Suprapubic skin (tissue), 4 donors: ENCODE measurements at regions not wholly inside any gene's neighbourhood (a gene's known extent, or its start where the extent isn't known, plus 50 kb on each side); places are given as distances from the start of the nearest gene placed in this dataset.

Experiments used
- DNase-seq, 2 donors: peaks; one replicate each; pipeline ENCODE4 v3.0.0-alpha.2; 2019; ENCODE audit warnings: low spot score in 2 of 2
- H3K27ac ChIP-seq: fragments of 200-600 bp; sonication (generic); one replicate; pipeline ENCODE4 v1.5.1; 2019
- H3K27me3 ChIP-seq: fragments of 200-600 bp; sonication (generic); one replicate; pipeline ENCODE4 v1.5.1; 2019
- H3K36me3 ChIP-seq: fragments of 200-600 bp; sonication (generic); one replicate; pipeline ENCODE4 v1.5.1; 2019
- H3K4me1 ChIP-seq: fragments of 200-600 bp; sonication (generic); one replicate; pipeline ENCODE4 v1.5.1; 2019
- H3K4me3 ChIP-seq: fragments of 200-600 bp; sonication (generic); one replicate; pipeline ENCODE4 v1.5.1; 2019; ENCODE audit warnings: mild to moderate bottlenecking
- H3K9me3 ChIP-seq: fragments of 200-600 bp; sonication (generic); one replicate; pipeline ENCODE4 v1.5.1; 2019
- EP300 ChIP-seq: sonication (generic); formaldehyde crosslinking; IDR thresholded peaks from one replicate; pipeline ENCODE4 v1.6.1; 2017; ENCODE audit warnings: antibody characterized with exemption
- POLR2A ChIP-seq, 2 donors: fragments of 450-650 bp; IDR thresholded peaks; one replicate each; pipeline ENCODE4 v1.6.1; 2017; ENCODE audit warnings: antibody characterized with exemption in 2 of 2, mild to moderate bottlenecking in 2 of 2, moderate library complexity in 2 of 2
- POLR2AphosphoS5 ChIP-seq, 3 donors: sonication (generic); formaldehyde crosslinking; IDR thresholded peaks; one replicate each; pipeline ENCODE4 v1.6.1; 2017; ENCODE audit warnings: antibody characterized with exemption in 3 of 3
- WGBS: methylation state at CpG from one replicate; pipeline ENCODE4 v1.1.5; 2018; 5-methylcytosine and 5-hydroxymethylcytosine counted together
- TF ChIP-seq, protein P1 (sequence below), 2 donors: fragments of 200-600 bp in 1 of 2; fragments of 450-650 bp in 1 of 2; sonication (generic) in 1 of 2; IDR thresholded peaks; one replicate each; pipeline ENCODE4 v1.5.1; 2016 to 2019; ENCODE audit warnings: antibody characterized with exemption in 2 of 2, mild to moderate bottlenecking in 1 of 2, moderate library complexity in 1 of 2

DNA sequence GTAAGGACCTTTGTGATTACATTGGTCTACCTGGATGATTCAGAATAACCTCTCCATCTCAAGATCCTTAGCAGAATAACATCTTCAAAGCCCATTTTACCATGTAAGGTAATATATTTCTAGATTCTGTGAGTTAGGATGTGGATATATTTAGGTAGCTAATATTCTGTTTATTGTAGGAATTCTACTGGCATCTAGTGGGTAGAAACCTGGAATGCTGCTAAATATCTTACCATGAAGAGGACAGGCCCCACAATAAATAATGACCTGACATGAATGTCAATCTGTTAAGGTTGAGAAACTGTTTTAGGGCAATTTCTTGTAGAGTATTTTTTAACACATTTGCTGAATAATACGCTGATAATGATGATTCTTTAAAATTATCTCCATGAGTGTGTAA, 426.8 kb downstream of the MAN2A1 start:
- WGBS, result 93% methylated on average over 1 of the region's 1 CpG

DNA sequence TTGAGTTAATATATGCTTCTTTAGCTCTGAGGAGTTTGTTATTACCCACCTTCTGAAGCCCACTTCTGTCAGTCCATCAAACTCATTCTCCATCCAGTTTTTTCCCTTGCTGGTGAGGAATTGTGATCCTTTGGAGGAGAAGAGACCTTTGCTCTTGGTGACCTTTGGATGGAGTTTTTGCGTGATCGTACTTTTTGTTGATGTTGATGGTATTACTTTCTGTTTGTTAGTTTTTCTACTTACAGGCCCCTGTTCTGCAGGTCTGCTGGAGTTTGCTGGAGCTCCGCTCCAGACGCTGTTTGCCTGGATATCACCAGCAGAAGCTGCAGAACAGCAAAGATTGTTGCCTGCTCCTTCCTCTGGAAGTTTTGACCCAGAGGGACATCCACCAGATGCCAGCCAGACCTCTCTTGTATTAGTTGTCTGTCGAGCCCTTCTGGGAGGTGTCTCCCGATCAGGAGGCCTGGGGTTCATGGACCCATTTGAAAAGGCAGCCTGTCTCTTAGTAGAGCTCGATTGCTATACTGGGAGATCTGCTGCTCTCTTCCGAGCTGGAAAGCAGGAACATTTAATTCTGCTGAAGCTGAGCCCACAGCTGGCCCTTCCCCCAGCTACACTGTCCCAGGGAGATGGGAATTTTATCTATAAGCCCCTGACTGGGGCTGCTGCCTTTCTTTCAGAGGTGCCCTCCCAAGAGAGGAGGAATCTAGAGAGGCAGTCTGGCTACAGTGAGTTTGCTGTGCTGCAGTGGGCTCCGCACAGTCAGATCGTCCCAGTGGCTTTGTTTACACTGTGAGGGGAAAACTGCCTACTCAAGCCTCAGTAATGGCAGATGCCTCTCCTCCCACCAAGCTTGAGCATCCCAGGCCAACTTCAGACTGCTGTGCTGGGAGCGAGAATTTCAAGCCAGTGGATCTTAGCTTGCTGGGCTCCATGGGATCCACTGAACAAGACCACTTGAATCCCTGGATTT, 445.5 kb downstream of the MAN2A1 start:
- Histone ChIP-seq H3K36me3 (no peaks in the 10 kb centered on the region), H3K27me3 (no peaks in the 10 kb centered on the region), H3K4me3 (no peak overlapping the region), H3K9me3 (peaks cover 3% of the 10 kb centered on the region), H3K27ac (no peak overlapping the region), H3K4me1 (no peaks in the 10 kb centered on the region)
- DNase-seq, result no peak
- TF ChIP-seq POLR2A (IDR thresholded peaks at IDR 0.05), result no peak
- no peak for TF ChIP-seq EP300
- no peak for TF ChIP-seq POLR2AphosphoS5 (IDR thresholded peaks at IDR 0.05)
- TF ChIP-seq, protein P1, sequence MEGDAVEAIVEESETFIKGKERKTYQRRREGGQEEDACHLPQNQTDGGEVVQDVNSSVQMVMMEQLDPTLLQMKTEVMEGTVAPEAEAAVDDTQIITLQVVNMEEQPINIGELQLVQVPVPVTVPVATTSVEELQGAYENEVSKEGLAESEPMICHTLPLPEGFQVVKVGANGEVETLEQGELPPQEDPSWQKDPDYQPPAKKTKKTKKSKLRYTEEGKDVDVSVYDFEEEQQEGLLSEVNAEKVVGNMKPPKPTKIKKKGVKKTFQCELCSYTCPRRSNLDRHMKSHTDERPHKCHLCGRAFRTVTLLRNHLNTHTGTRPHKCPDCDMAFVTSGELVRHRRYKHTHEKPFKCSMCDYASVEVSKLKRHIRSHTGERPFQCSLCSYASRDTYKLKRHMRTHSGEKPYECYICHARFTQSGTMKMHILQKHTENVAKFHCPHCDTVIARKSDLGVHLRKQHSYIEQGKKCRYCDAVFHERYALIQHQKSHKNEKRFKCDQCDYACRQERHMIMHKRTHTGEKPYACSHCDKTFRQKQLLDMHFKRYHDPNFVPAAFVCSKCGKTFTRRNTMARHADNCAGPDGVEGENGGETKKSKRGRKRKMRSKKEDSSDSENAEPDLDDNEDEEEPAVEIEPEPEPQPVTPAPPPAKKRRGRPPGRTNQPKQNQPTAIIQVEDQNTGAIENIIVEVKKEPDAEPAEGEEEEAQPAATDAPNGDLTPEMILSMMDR (IDR thresholded peaks at IDR 0.05), result no peak
- WGBS, result 79% methylated on average over 10 of the region's 11 CpGs

More for the DNA sequence above, 426.8 kb downstream of the MAN2A1 start:
- no peak overlapping the region for H3K27ac ChIP-seq
- no peak for DNase-seq
- H3K36me3 ChIP-seq, result no peaks in the 10 kb centered on the region
- H3K9me3 ChIP-seq, result peaks cover 6% of the 10 kb centered on the region
- TF ChIP-seq EP300 (no peak), POLR2A (IDR thresholded peaks at IDR 0.05) (no peak), POLR2AphosphoS5 (IDR thresholded peaks at IDR 0.05) (no peak)
- TF ChIP-seq, protein P1 (IDR thresholded peaks at IDR 0.05), result no peak
- no peaks in the 10 kb centered on the region for H3K27me3 ChIP-seq
- no peak overlapping the region for H3K4me3 ChIP-seq
- H3K4me1 ChIP-seq, result no peaks in the 10 kb centered on the region

DNA sequence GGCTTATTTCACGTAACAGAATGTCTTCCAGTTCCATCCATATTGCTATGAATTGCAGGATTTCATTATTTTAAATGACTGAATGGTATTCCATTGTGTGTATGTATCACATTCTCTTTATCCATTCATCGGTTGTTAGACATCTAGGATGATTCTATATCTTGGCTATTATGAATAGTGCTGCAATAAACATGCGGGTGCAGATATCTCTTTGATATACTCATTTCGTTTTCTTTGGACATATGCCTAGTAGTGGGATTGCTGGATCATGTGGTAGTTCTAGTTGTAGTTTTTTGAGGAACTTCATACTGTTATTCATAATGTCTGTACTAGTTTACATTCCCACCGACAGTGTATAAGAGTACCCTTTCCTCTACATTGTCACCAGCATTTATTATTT, 460.5 kb downstream of the MAN2A1 start:
- TF ChIP-seq, protein P1 (IDR thresholded peaks at IDR 0.05), result no peak
- TF ChIP-seq EP300 (no peak), POLR2AphosphoS5 (IDR thresholded peaks at IDR 0.05) (no peak), POLR2A (IDR thresholded peaks at IDR 0.05) (no peak)
- DNase-seq, result no peak
- H3K27me3 ChIP-seq, result no peaks in the 10 kb centered on the region
- no peaks in the 10 kb centered on the region for H3K4me1 ChIP-seq
- no peak overlapping the region for H3K27ac ChIP-seq
- H3K4me3 ChIP-seq, result no peak overlapping the region
- no peaks in the 10 kb centered on the region for H3K36me3 ChIP-seq
- 69% methylated on average over 5 of the region's 5 CpGs for WGBS
- no peaks in the 10 kb centered on the region for H3K9me3 ChIP-seq

DNA sequence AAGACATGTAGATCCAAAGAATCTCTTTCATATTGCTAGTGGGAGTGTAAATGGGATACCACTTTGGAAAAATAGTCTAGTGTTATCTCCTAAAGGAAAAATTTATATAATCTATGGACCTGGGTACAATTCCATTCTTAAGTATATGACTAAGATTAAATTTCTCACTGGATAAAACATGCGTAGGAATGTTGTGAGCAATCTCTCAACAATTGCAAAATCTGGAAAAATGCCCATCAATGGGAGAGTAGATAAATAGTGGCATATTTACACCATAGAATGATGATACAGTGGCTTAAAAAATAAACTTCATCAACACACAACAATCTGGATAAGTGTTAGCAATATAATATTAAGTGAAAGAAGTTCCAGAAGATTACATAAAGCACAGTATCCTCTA, 469.5 kb downstream of the MAN2A1 start:
- Histone ChIP-seq H3K27ac (no peak overlapping the region), H3K36me3 (no peaks in the 10 kb centered on the region), H3K4me1 (no peaks in the 10 kb centered on the region), H3K9me3 (no peaks in the 10 kb centered on the region), H3K4me3 (no peak overlapping the region), H3K27me3 (no peaks in the 10 kb centered on the region)
- no peak for DNase-seq
- 53% methylated on average over 1 of the region's 1 CpG for whole genome bisulfite sequencing
- TF ChIP-seq POLR2AphosphoS5 (IDR thresholded peaks at IDR 0.05) (no peak), POLR2A (IDR thresholded peaks at IDR 0.05) (no peak), EP300 (no peak)
- TF ChIP-seq, protein P1 (IDR thresholded peaks at IDR 0.05), result no peak

DNA sequence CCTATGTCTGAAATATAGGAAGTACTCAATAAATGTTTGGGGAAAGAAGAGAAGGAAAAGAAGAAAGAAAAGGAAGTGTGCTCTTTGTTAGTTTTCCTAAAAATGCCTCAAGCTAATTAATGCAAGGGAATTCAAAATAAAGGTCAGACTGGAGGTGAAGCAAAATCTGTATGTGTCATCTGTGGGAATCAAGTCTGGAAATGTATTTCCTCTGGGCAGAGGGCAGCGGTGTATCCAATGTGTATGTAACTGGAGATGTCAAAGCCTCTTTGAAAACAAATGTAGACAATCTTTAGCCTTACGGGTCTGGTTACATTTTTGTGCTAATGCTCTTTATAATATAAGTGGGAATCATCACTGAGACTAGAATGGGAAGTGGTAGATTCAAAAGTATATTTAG, 471.4 kb downstream of the MAN2A1 start:
- TF ChIP-seq EP300, result no peak
- TF ChIP-seq POLR2AphosphoS5 (IDR thresholded peaks at IDR 0.05), result no peak
- TF ChIP-seq, protein P1 (IDR thresholded peaks at IDR 0.05), result no peak
- no peak for TF ChIP-seq POLR2A (IDR thresholded peaks at IDR 0.05)
- Histone ChIP-seq H3K4me1 (no peaks in the 10 kb centered on the region), H3K27me3 (no peaks in the 10 kb centered on the region), H3K27ac (no peak overlapping the region), H3K36me3 (no peaks in the 10 kb centered on the region), H3K9me3 (no peaks in the 10 kb centered on the region), H3K4me3 (no peak overlapping the region)
- DNase-seq, result no peak
- WGBS, result 70% methylated on average over 2 of the region's 2 CpGs
